Stimulated activated CD4-positive, alpha-beta T cell treated with anti-CD3 and anti-CD28 coated beads, Interleukin-1b, Interleukin-23, amount 100 ng/mL, for 1 hour (primary cell): ENCODE measurements at regions not wholly inside any gene's neighbourhood (a gene's known extent, or its start where the extent isn't known, plus 50 kb on each side); places are given as distances from the start of the nearest gene placed in this dataset.

Source experiments
- DNase-seq, 2 donors: peaks; one replicate each; pipeline ENCODE4 v3.0.0-alpha.2; 2020; ENCODE audit warnings: low read depth in 2 of 2

DNA sequence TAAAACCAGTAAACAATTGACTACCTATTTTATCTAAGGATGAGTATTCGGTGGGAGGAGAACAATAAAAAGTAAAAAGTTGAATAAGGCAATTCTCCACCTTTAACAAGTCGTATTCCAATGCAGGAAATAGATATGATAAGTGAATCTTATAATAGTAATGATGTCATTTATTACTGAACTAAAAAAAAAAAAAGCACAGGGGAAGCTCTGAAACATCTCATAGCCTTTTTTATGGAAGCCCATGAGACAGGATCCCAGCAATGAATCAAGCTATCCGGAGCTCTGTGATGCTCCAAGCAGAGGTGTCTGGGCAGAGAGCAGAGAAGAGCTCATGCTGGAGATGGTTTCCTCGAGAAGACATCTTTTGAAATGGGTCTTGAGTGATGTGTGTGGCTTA lies 376.0 kb downstream of the ICE1 start:
- DNase-seq, result no peak

DNA sequence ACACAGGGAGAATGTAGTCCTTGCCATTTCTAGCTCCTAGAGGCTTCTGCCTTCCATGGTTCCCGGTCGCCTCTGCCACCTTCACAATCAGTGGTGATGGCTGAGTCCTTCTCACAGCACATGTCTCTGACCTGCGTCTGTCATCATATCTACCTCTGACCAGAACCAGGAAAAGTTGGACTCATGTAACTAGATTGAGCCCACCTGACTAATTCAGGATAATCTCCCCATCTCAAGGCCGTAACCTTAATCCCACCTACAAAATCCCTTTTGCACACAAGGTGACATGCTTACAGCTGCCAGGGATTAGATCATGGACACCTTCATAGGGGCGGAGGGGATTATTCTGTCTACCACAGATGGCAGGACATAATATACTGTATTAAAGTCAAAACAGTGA lies 375.6 kb downstream of the ICE1 start:
- no peak for DNase-seq

DNA sequence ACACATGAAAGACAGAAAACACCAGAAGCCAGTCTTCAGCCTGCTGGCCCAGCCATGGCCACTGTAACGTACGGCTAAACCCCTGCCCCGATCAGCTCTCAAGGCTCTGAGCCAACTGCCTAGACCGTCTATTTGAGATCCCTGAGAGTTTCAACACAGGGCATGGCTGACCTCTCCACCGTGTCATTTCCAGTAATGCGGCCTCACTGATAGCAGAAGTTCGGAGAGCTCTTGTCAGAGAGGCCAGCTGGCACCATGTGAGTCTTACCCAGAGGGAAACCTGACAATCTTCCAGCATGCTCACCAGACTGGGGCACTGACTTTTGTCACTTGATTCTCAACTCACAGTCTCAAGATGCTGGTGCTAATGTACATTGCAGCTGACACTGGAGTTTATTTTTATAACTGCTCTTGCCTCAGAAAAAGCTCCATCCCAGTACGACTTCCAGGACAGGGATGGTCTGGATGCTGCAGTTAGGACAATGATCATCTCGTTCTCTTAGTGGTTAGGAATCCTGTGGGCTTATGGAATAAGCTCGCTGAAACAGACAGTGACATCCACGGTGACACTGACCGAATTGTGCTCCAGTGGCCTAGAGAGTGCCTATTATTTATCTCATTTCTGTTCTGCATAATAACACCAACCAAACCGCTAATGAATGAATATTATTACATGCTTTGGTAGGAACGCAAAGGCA lies 372.7 kb downstream of the ICE1 start:
- no peak for DNase-seq

DNA sequence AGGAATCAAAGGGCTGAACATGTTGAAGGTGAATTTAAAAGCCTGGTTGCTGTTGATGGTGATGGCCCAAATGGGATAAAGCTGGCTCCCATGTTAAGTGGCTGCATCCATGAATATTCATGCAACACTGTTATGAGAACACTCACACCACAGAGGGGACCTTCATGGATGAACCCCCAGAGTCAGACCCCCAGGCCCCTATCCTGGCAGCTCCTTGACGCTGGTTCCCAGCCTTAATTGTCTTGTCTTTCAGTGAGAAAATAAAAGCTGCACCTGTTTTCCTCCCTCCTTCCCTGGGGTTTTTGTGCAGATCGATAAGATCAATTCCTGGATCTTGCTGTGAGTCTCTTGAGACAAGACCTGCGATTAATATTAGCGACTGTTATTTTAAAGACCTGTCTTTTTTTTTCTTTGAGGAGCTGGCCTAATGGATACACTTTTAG lies 371.7 kb downstream of the ICE1 start:
- no peak for DNase-seq

DNA sequence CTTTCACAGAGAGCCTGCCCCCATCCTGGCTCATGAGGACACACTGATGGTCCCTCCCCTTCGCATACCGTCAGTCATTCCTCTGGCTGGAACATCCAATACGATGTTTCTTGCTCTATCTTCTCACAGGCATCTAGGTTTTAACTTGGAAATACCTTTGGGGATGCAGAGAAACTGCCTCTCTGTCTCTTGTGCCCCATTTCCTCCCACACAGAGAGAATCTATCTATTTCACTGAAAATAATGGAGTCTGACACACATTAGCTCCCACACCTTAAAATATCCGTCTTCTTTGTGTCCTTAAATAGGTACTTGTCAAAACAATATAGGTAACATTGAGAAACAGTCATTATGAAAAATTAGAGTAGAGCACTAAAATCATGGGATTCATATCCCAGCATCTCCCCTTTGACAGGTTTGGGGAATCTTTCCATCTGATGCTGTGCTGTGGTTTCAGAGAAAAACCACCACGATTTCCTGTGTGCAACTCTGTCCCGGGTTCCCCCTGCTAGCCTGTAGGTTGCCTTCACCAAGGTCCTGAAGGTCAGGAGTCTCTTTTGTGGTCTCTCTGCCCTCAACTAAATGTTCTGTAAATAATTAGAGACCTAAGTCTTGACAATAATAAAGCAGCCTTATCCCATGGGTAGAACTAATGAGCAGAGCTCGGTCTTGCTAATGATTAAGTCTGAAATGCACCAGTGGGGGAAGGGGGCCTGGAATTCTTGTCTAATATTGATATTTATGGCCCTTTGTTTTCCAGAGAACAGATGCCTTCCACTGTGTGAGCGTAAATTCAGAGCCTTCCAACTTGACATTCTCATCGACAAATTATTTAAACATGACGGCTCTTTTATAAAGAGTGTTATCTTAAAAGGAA lies 371.0 kb downstream of the ICE1 start:
- no peak for DNase-seq

DNA sequence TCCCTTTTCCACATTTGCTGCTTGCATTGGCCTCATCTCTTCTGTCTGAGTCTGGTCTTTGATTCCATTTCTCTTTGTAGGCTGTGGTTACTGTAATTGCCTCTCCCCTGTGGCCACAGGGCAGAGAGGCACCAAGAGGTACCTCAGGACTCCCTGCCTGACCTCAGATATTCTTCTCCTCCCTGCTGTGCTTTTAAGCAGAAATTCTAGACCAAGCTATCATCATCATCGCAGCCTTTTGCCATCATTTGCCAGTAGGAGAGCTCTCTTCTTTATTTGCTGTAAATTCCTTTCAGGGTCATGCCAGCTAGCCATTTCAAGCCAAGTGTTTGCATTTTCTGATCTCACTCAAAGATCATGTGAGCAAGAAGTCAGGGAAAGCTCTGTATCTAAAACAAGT lies 369.6 kb downstream of the ICE1 start:
- DNase-seq, result no peak

DNA sequence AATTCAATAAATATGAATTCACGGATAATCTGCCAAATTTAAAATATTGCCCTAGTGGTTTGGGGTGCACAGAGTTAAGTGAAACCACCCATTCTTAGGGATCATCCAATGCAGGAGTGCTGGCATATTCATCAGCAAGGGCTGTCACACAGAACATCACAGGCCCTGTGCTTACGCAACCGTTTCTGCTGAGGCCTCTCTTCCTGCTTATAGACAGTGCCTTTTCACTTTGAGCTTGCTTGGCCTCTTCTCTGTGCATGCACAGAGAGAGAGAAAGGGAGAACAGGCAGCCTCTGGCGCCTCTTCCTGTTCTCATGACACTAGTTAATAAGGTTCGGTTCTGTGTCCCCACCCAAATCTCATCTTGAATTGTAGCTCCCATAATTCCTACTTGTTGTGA lies 366.3 kb downstream of the ICE1 start:
- DNase-seq, result no peak

DNA sequence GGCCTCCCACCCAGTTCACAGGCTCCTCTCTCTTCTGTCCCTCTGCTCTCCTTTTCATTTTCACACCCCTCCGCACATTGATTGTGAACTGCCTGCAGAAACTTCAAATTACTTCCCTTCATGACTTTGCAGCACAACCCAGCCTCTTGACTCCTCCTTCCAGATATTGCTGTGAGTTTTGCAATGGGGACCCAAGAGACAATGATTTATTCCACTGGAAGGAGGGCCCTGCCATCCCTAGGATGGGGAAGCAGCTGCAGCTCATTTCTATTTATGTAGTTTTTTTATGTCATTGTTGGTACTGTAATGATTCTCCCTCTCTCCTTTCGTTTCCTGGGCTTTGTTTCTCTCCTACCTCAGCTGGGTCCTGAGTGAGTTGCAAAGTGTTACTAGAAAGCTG lies 364.9 kb downstream of the ICE1 start:
- no peak for DNase-seq

DNA sequence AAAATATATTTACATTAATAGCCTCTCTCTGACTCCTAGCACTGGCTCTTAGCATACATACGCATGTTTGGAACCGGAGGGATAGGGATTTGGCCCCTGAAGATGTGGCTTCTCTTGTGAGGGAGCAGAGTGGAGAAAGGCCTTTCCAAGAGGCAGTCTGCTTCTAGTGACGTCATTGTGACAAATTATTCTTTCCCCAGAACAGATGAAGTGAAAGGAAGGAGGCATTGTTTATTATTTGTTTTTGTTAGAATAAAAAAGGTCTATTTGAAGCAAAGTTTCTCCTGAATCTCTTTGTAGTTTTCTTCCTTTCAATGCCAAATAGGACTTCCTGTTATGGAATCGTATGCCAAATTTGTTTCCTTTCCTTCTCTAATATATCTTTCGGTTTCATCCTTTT lies 361.6 kb downstream of the ICE1 start:
- DNase-seq, result no peak

DNA sequence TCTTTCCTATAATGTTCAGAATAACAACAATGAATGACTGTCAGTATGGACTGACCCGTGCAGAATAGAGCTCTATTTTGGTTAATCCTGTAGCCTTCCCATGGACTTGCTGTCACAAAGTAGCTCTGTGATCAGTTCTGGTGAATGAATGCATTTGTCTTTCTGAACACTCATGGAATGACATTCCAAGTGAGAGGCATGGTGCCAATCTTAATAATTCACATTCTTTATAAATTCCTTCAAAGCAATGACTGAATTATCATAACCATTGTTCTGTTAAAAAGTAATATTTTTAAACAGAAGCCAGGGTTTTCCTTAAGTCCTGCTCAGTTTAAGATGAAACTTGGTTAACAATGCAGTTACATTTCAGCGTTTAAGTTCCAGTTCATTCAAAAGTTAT lies 360.5 kb downstream of the ICE1 start:
- no peak for DNase-seq

DNA sequence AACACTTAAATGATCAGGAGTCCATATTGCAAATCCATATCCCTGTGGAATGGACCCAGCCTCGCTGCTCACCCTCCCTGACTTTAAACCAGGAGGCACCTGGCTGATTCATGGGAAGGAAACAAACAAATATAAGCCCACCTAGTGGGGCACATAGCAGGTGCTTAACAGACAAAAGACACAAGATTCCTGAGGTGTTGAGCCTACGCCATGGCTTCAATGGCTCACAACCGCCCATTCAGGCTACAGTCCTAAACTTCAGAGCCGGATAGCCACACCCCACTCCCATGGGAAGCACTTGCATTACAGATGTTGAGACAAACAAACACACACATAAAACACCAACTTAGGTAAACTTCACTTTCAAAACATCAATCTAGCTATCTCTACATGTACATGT lies 359.9 kb downstream of the ICE1 start:
- DNase-seq, result no peak

DNA sequence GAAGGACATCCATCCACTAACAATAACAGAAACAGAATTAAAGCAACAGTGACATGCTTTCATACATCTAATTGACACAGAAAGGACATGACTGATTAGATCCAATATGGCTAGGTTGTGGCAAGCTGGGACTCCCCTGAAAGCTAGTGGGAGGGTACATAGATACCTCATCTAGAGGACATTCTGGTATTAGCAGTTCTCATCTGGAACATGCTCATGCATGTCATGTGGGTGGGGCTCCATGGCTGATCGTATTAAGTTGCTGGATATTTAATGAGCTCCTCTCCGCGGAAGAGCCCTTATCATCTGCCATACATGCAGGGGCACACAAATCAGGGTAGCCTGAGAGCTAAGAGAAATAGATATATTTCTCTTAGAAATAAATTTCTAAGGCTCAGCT lies 358.9 kb downstream of the ICE1 start:
- no peak for DNase-seq

DNA sequence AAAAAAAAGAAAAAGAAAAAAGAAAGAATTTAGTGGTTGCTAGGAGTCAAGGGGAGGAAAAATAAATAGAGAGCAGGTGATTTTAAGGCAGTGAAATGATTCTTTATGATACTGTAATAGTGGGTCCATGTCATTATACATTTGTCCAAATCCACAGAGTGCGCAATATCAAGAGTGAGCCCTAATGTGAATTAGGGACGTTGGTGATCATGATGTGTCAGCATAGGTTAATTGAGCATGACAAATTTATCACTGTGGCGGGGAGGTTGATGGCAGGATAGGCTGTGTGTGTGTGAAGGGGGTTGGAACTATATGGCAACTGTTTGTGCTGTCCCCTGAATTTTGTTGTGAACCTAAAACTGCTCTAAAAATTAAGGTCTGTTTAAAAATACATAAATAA lies 357.8 kb downstream of the ICE1 start:
- DNase-seq, result no peak

DNA sequence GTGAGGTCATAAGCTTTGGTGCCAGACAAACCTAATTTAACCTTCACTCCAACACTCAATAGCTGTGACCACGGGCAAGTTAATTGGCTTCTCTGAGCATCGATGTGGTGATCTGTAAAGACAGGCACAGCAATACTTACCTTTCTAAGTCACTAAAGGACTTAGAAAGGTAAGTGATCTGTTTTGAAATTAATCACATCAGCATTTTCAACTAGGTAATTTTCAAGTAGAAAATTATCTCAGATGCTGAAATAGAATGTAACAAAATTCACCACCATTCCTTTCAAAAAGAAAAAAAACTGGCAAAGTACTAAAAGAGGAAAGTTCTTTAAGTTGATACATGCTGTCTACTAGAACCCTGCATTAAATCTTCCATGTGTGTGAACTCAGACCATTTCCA lies 354.5 kb downstream of the ICE1 start:
- no peak for DNase-seq

DNA sequence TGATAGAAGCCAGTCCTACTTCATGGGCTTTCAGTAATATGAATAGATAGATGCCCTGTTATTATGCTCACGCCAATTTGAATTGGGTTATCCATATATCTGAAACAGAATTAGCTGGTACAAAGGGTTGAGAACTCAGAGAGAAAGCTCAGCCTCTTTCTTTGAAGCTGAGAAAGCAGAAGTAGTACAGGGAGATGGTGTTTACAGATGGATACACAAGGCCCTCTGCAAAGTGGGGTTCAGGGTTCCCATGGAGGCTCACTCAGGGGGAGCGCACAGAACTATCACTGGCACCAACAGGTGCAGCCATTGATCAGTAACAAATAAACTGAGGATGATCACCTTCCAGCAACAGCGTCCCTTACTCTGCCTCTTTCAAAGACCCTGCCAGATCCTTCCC lies 349.7 kb downstream of the ICE1 start:
- no peak for DNase-seq

DNA sequence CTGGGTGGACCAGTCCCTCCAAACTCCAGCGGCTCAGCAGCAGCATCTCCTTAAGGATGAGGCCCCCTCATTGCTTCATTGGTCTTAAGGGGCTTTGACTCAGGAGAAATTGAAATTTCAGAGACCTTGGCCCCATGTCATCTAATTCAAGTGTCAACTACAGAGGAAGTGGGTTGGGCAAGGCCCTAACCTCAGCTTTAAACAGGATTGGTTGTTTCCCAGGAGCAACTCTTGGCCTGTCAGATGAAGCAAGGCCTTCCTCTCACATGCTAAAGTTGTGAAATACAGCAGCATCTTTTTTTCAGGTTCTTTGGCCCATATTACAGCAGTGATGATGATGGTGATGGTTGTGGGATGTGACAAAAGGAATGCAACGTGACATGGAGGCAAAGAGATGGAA lies 348.3 kb downstream of the ICE1 start:
- no peak for DNase-seq

DNA sequence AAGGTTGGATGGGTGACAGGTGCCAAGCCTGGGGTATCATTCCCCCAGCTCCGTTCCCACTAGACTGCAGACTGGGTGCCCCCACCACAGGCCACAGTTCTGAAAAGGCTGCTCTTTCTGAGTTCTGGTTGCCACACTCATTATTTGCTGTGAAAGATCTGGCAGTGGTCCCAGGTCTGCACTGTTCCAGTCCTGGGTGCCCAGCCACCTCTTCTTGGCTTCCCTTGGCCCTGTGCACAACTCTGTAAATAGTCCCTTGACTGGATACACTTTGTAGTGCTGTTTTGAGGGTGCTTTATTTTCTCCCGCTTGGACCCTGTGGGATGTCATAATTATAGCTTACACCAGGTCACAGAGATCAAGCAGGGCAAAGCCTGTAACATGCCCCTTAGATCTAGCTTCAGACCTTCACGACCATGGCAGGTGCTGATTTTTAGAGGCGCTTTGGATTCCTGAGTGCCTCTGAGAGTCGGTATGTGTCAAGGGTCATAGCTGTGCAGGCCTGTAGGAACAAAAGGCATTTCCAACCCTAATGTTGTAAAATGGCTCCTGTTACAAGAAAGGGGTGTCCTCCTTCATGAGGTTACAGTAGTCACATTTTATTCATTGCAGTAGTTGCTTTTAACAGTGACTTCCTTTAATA lies 344.9 kb downstream of the ICE1 start:
- DNase-seq, result no peak

DNA sequence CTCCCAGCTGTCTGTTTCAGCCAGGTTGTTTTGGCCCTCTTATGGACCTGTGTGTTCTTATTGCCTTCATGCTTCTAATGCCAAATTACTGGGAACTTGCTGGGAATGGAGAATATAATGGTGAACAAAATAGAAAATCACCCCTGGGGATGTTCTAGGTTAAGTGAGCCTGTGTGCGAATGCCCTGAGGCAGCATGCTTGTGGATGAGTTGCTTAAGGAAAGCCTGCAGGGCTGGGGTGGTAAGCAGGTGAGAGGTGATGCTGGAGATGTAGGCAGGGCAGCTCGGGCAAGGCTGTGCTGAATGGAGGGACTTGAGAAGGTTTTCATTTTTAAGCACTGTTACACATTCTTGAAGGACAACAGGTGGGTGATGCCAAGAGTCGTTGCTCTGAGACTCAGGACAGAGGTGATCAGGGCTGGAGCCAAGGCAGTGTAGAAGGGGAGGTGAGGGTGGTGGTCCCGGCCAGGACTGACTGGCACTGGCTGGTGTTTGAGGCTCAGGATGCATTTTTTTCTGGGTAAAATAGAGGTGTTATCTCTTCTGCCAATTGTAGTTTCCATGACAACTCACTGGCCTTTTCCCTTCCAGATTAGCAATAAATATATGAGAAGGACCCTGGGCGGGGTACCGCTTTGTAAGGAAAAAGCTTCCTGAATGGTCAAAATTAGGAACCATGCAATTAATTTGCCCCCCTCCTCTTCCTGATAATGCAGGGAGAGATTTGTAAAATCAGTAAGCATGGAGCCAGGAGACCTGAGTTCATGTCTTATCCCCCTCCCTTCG lies 342.8 kb downstream of the ICE1 start:
- DNase-seq, result no peak

DNA sequence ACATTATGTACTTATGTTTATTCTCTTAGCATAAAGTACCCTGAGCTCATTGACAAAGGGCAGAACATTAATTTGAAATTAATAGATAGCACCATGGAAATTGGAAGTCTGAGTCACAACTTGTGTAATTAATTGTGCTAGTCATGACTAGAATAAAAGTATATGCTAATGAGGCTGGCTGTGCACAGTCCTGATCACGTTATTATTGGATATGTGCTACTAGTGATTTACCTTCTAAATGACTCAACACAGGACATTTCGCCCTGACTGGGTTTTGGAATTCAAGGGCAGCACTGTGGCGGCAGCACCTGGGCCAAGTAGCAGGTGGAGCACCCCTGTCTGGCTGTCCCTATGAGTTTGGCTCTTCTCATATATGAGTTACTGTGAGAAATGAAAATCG lies 341.8 kb downstream of the ICE1 start:
- DNase-seq, result no peak

DNA sequence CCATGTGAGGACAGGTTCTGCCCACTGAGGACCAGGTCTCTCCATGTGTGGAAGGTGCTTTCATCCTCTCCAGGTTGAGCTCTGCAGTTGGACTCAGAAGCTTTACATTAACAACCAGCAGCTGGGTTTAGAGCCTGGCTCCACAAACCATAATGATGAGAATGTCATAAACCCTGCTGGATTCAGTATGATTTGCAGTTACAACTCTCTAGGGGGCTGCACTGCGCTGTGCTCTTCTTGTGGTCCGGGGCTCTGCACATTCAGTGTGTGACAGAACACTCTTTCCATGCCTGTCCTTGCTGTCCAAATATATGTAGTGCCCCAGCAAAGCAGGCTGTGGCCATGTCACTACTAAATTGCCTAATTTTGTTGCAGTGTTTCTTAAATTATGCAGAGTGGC lies 334.3 kb downstream of the ICE1 start:
- DNase-seq, result no peak

DNA sequence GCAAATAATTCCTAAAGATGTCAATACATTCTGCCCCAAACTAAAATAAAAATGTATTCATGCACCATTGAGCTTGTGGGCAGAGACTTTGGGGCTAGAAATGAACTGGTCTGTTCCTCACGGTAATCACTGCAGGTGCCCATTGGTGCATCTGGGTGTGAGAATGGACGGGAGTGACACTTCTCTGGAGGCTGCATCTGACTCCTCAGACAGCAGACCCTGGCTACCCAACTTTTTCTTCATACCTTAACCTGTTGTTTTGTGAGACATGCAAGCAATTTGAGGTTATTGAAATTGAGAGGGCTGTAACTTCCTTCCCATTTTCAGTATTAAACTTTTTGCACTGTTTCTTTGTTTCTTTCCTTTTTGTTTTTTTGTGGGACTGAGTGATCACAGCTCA lies 333.4 kb downstream of the ICE1 start:
- DNase-seq, result no peak

DNA sequence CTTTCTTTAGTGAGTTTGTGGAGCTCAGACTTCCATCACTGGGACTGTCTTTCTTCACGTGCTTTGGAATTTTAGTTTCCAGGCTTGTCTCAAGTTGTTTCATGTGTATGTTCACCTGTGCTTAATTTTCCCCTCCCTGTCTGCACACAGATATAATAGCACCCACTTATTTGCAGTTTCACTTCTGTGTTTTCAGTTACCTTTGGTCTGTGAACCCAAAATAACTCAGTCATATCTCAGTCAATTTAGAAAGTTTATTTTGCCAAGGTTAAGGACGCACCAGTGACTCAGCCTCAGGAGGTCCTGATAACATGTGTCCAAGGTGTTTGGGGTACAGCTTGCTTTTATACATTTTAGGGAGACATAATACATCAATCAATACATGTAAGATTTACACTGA lies 330.4 kb downstream of the ICE1 start:
- no peak for DNase-seq
